HepG2 (cell line): ENCODE measurements at regions not wholly inside any gene's neighbourhood (a gene's known extent, or its start where the extent isn't known, plus 50 kb on each side); places are given as distances from the start of the nearest gene placed in this dataset.

Experiments
- GMEB1 ChIP-seq: sonication (generic); formaldehyde crosslinking; IDR thresholded peaks from 2 replicates; pipeline ENCODE4 v1.5.1; 2020; ENCODE audit warnings: missing genetic modification reagents, mild to moderate bottlenecking, borderline replicate concordance
- LRRFIP1 ChIP-seq: sonication (generic); formaldehyde crosslinking; conservative IDR thresholded peaks from 2 replicates; pipeline ENCODE4 v1.4.0; 2020; ENCODE audit warnings: missing genetic modification reagents
- SOX13 ChIP-seq, 3 experiments: fragments of 450-650 bp in 1 of 3; sonication (generic) in 1 of 3; formaldehyde crosslinking in 1 of 3; IDR thresholded peaks in 2 of 3; conservative IDR thresholded peaks in 1 of 3; 2 replicates each; pipeline versions ENCODE4 v1.5.0 to v1.6.1; 2016 to 2020; ENCODE audit warnings: antibody characterized with exemption in 1 of 3, mild to moderate bottlenecking in 1 of 3, missing compliant biosample characterization in 1 of 3, missing genetic modification reagents in 1 of 3, moderate library complexity in 1 of 3
- ZBTB7B ChIP-seq: sonication (generic); formaldehyde crosslinking; IDR thresholded peaks from 2 replicates; pipeline ENCODE4 v1.4.0; 2020; ENCODE audit warnings: missing genetic modification reagents
- ZC3H13 ChIP-seq: sonication (generic); formaldehyde crosslinking; IDR thresholded peaks from 2 replicates; pipeline ENCODE4 v1.8.1; 2023; ENCODE audit warnings: mild to moderate bottlenecking, missing genetic modification reagents, moderate library complexity
- ZFP36L1 ChIP-seq: sonication (generic); formaldehyde crosslinking; IDR thresholded peaks from 2 replicates; pipeline ENCODE4 v1.8.0; 2022; ENCODE audit warnings: mild to moderate bottlenecking, missing genetic modification reagents, moderate library complexity
- ZHX2 ChIP-seq, 2 experiments: sonication (generic) in 1 of 2; formaldehyde crosslinking in 1 of 2; IDR thresholded peaks; 2 replicates each; pipeline versions ENCODE4 v1.6.1 to v1.9.0; 2014 to 2022; ENCODE audit warnings: antibody characterized with exemption in 1 of 2, borderline replicate concordance in 1 of 2, inconsistent platforms in 1 of 2, low read depth in 1 of 2, missing genetic modification reagents in 1 of 2
- ZKSCAN5 ChIP-seq: sonication (generic); formaldehyde crosslinking; IDR thresholded peaks from 2 replicates; pipeline ENCODE4 v1.5.1; 2020; ENCODE audit warnings: mild to moderate bottlenecking, missing genetic modification reagents
- ZNF20 ChIP-seq: sonication (generic); formaldehyde crosslinking; IDR thresholded peaks from 2 replicates; pipeline ENCODE4 v1.4.0; 2020; ENCODE audit warnings: mild to moderate bottlenecking, moderate library complexity, missing genetic modification reagents
- ZNF329 ChIP-seq: sonication (generic); formaldehyde crosslinking; IDR thresholded peaks from 2 replicates; pipeline ENCODE4 v1.9.0; 2021; ENCODE audit warnings: low read depth, mild to moderate bottlenecking, missing genetic modification reagents
- ZNF414 ChIP-seq: sonication (generic); formaldehyde crosslinking; IDR thresholded peaks from 2 replicates; pipeline ENCODE4 v1.5.0; 2020; ENCODE audit warnings: missing genetic modification reagents
- ZNF512 ChIP-seq: sonication (generic); formaldehyde crosslinking; IDR thresholded peaks from 2 replicates; pipeline ENCODE4 v1.4.0; 2020; ENCODE audit warnings: mild to moderate bottlenecking, missing genetic modification reagents
- ZNF572 ChIP-seq: sonication (generic); formaldehyde crosslinking; IDR thresholded peaks from 2 replicates; pipeline ENCODE4 v1.5.1; 2020; ENCODE audit warnings: mild to moderate bottlenecking, missing genetic modification reagents
- ZNF615 ChIP-seq: sonication (generic); formaldehyde crosslinking; IDR thresholded peaks from 2 replicates; pipeline ENCODE4 v1.5.0; 2020; ENCODE audit warnings: mild to moderate bottlenecking, missing genetic modification reagents, borderline replicate concordance
- ZSCAN21 ChIP-seq: sonication (generic); formaldehyde crosslinking; IDR thresholded peaks from 2 replicates; pipeline ENCODE4 v1.8.0; 2022; ENCODE audit warnings: mild to moderate bottlenecking, missing genetic modification reagents, moderate library complexity, borderline replicate concordance

- TF ChIP-seq ZNF512 (CRISPR knock-in tag) (peak; percentile 88), GMEB1 (CRISPR knock-in tag) (no peak), ZNF414 (CRISPR knock-in tag) (0 out of 2 replicates have a peak, but pooled peaks have one; percentile 33), ZNF572 (CRISPR knock-in tag) (no peak), LRRFIP1 (CRISPR knock-in tag) (no peak), ZSCAN21 (CRISPR knock-in tag) (no peak), ZC3H13 (CRISPR knock-in tag) (0 out of 2 replicates have a peak, but pooled peaks have one; percentile 38), SOX13 (IDR thresholded peaks at IDR 0.05) (no peak), SOX13 (CRISPR knock-in tag; conservative IDR thresholded peaks at IDR 0.05 in 1 of 2, IDR thresholded peaks at IDR 0.05 in 1 of 2) (no peak), ZKSCAN5 (peak; percentile 97), ZNF615 (CRISPR knock-in tag) (no peak), ZBTB7B (CRISPR knock-in tag) (no peak), ZNF329 (CRISPR knock-in tag) (no peak), ZHX2 (IDR thresholded peaks at IDR 0.05; ENCODE audit: low read depth) (no peak), ZHX2 (CRISPR knock-in tag; IDR thresholded peaks at IDR 0.05; ENCODE audit: borderline replicate concordance) (no peak), ZNF20 (CRISPR knock-in tag) (no peak), ZFP36L1 (CRISPR knock-in tag) (no peak)
Measured at GRCh38 chr19:56966697-56967299, 126.3 kb upstream of the PEG3 start (continued).
